HG03095 (cell line): ENCODE measurements at regions not wholly inside any gene's neighbourhood (a gene's known extent, or its start where the extent isn't known, plus 50 kb on each side); places are given as distances from the start of the nearest gene placed in this dataset.

Experiments used
- ATAC-seq: cut with Tn5 transposase; IDR thresholded peaks from one replicate; pipeline ENCODE4 v1.9.1; 2021; ENCODE audit warnings: moderate library complexity; ENCODE audit not compliant: unreplicated experiment

GRCh38 chr14:85441909-85442643 is 87.9 kb upstream of the FLRT2 start:
- no peak for ATAC-seq

- ATAC-seq: no peak
Measured at GRCh38 chr14:85442996-85443395, 86.9 kb upstream of the FLRT2 start.

- no peak for ATAC-seq
Measured at GRCh38 chr14:85444635-85445034, 85.3 kb upstream of the FLRT2 start.

- ATAC-seq: no peak
Measured at GRCh38 chr14:85445151-85445795, 84.7 kb upstream of the FLRT2 start.

- no peak for ATAC-seq
Measured at GRCh38 chr14:85447883-85448282, 82.1 kb upstream of the FLRT2 start.

GRCh38 chr14:85451421-85451820 is 78.5 kb upstream of the FLRT2 start:
- ATAC-seq: no peak

- no peak for ATAC-seq
Measured at GRCh38 chr14:85453401-85454225, 76.3 kb upstream of the FLRT2 start.

- ATAC-seq: no peak
Measured at GRCh38 chr14:85454226-85454813, 75.6 kb upstream of the FLRT2 start.

- no peak for ATAC-seq
Measured at GRCh38 chr14:85459361-85460000, 70.5 kb upstream of the FLRT2 start.

GRCh38 chr14:85461432-85462133 is 68.4 kb upstream of the FLRT2 start:
- no peak for ATAC-seq

- ATAC-seq: no peak
Measured at GRCh38 chr14:85463512-85463911, 66.4 kb upstream of the FLRT2 start.

GRCh38 chr14:85464135-85464895 is 65.6 kb upstream of the FLRT2 start:
- no peak for ATAC-seq

GRCh38 chr14:85466678-85467077 is 63.3 kb upstream of the FLRT2 start:
- ATAC-seq: no peak

- no peak for ATAC-seq
Measured at GRCh38 chr14:85468816-85469215, 61.1 kb upstream of the FLRT2 start.

- ATAC-seq: no peak
Measured at GRCh38 chr14:85471156-85471555, 58.8 kb upstream of the FLRT2 start.

- no peak for ATAC-seq
Measured at GRCh38 chr14:85471744-85472143, 58.2 kb upstream of the FLRT2 start.

GRCh38 chr14:85474431-85474830 is 55.5 kb upstream of the FLRT2 start:
- no peak for ATAC-seq

GRCh38 chr14:85475113-85475512 is 54.8 kb upstream of the FLRT2 start:
- ATAC-seq: no peak

- ATAC-seq: no peak
Measured at GRCh38 chr14:85479306-85479705, 50.6 kb upstream of the FLRT2 start.

- ATAC-seq: no peak
Measured at GRCh38 chr14:85479771-85480170, 50.2 kb upstream of the FLRT2 start.
